ENCODE measurements at regions not wholly inside any gene's neighbourhood (a gene's known extent, or its start where the extent isn't known, plus 50 kb on each side); places are given as distances from the start of the nearest gene placed in this dataset.

GRCh38 chr6:1042583-1043457, 269.1 kb upstream of the FOXQ1 start (continued):
- TF ChIP-seq E4F1 (IDR thresholded peaks at IDR 0.05; ENCODE audit: borderline replicate concordance, partially characterized antibody) (no peak), SPI1 (IDR thresholded peaks at IDR 0.05; ENCODE audit: borderline replicate concordance, insufficient read depth, low read depth, low read length) (no peak), NBN (IDR thresholded peaks at IDR 0.05) (no peak), EGR1 (IDR thresholded peaks at IDR 0.05; ENCODE audit: borderline replicate concordance in 1 of 2, low read depth in 2 of 2, low read length in 2 of 2) (no peak), POLR2AphosphoS5 (IDR thresholded peaks at IDR 0.05; ENCODE audit: low read length) (no peak), TBL1XR1 (IDR thresholded peaks at IDR 0.05; ENCODE audit: low read depth, low read length) (no peak), SP1 (IDR thresholded peaks at IDR 0.05; ENCODE audit: low read depth, low read length) (no peak), CEBPZ (IDR thresholded peaks at IDR 0.05; ENCODE audit: low read depth, low read length) (no peak), KLF5 (IDR thresholded peaks at IDR 0.05; ENCODE audit: partially characterized antibody) (no peak), SKIL (IDR thresholded peaks at IDR 0.05; ENCODE audit: low read depth, poor library complexity, severe bottlenecking) (no peak)

All from GM12878 (cell line).